Adrenal gland (tissue), 2 donors: ENCODE measurements at regions not wholly inside any gene's neighbourhood (a gene's known extent, or its start where the extent isn't known, plus 50 kb on each side); places are given as distances from the start of the nearest gene placed in this dataset.

Experiments used
- small RNA-seq, 2 donors: library from RNA; depleted of rRNA; stranded (forward); fragments of <200 nt; gene quantifications; one replicate each; pipeline ENCODE3, GENCODE V24; 2016

Small RNA genes lying in the stretch of these regions (small RNA-seq; reads per million reads assigned to genes)
- gene AC114737.2: 0 reads per million in 2 donors
